Loucy (cell line): ENCODE measurements at regions not wholly inside any gene's neighbourhood (a gene's known extent, or its start where the extent isn't known, plus 50 kb on each side); places are given as distances from the start of the nearest gene placed in this dataset.

Source experiments
- H2AFZ ChIP-seq: fragments of 200-600 bp; sonication (generic); 2 replicates; pipeline ENCODE4 v1.6.0; 2016; ENCODE audit warnings: antibody characterized with exemption, mild to moderate bottlenecking, low read length, moderate library complexity
- H3F3A ChIP-seq: fragments of 200-600 bp; 2 replicates; pipeline ENCODE4 v1.6.0; 2016; ENCODE audit warnings: antibody characterized with exemption, low read depth, mild to moderate bottlenecking
- H3K27me3 ChIP-seq: fragments of 200-600 bp; sonication (generic); 2 replicates; pipeline ENCODE4 v1.6.1; 2014; ENCODE audit warnings: low read length, mild to moderate bottlenecking; ENCODE audit not compliant: insufficient read depth, poor library complexity, severe bottlenecking
- H3K36me3 ChIP-seq: fragments of 200-600 bp; sonication (generic); 2 replicates; pipeline ENCODE4 v1.6.1; 2016; ENCODE audit warnings: low read length; ENCODE audit not compliant: insufficient read depth
- H3K4me1 ChIP-seq: fragments of 200-600 bp; sonication (generic); 2 replicates; pipeline ENCODE4 v1.5.1; 2014; ENCODE audit warnings: low read length, mild to moderate bottlenecking; ENCODE audit not compliant: insufficient read depth, poor library complexity, severe bottlenecking
- H3K4me2 ChIP-seq: fragments of 200-600 bp; sonication (generic); 2 replicates; pipeline ENCODE4 v1.6.0; 2014; ENCODE audit warnings: antibody characterized with exemption, low read length, low read depth, mild to moderate bottlenecking; ENCODE audit not compliant: poor library complexity, severe bottlenecking
- H3K4me3 ChIP-seq: fragments of 200-600 bp; sonication (generic); 2 replicates; pipeline ENCODE4 v1.5.1; 2014; ENCODE audit warnings: low read length, mild to moderate bottlenecking, mixed read lengths; ENCODE audit not compliant: poor library complexity, severe bottlenecking
- H3K79me2 ChIP-seq: fragments of 200-600 bp; sonication (generic); 2 replicates; pipeline ENCODE4 v1.6.1; 2014; ENCODE audit warnings: low read length; ENCODE audit not compliant: insufficient read depth
- H3K9ac ChIP-seq: fragments of 200-600 bp; sonication (generic); 2 replicates; pipeline ENCODE4 v1.6.0; 2014; ENCODE audit warnings: mild to moderate bottlenecking, low read depth, low read length, moderate library complexity; ENCODE audit not compliant: poor library complexity, severe bottlenecking
- H3K9me2 ChIP-seq: fragments of 200-600 bp; sonication (generic); replicated peaks from 2 replicates; pipeline ENCODE4 v1.6.1; 2016; ENCODE audit warnings: low read depth, low read length, mixed read lengths
- H3K9me3 ChIP-seq: fragments of 200-600 bp; sonication (generic); 2 replicates; pipeline ENCODE4 v1.6.1; 2014; ENCODE audit warnings: mild to moderate bottlenecking, antibody characterized with exemption, low read length, low read depth; ENCODE audit not compliant: insufficient read depth
- H4K20me1 ChIP-seq: fragments of 200-600 bp; sonication (generic); 2 replicates; pipeline ENCODE4 v1.6.0; 2014; ENCODE audit warnings: antibody characterized with exemption, low read length, mild to moderate bottlenecking; ENCODE audit not compliant: insufficient read depth, poor library complexity, severe bottlenecking
- CTCF ChIP-seq: fragments of 200-600 bp; sonication (generic); conservative IDR thresholded peaks from 2 replicates; pipeline ENCODE4 v1.5.1; 2014; ENCODE audit warnings: mild to moderate bottlenecking, antibody characterized with exemption, low read length
- EZH2phosphoT487 ChIP-seq: fragments of 200-600 bp; IDR thresholded peaks from 2 replicates; pipeline ENCODE4 v1.6.1; 2018; ENCODE audit warnings: antibody characterized with exemption, mild to moderate bottlenecking, moderate library complexity, borderline replicate concordance

- Histone ChIP-seq H2AFZ (no peak overlapping the region), H3K4me1 (no peaks in the 10 kb centered on the region), H3K79me2 (no peaks in the 10 kb centered on the region), H3F3A (no peaks in the 10 kb centered on the region), H4K20me1 (no peaks in the 10 kb centered on the region), H3K9me2 (no peaks in the 10 kb centered on the region), H3K9ac (no peak overlapping the region), H3K36me3 (no peaks in the 10 kb centered on the region), H3K4me2 (no peak overlapping the region), H3K4me3 (no peak overlapping the region), H3K9me3 (no peaks in the 10 kb centered on the region; the same call in 1 of the 2 replicates), H3K27me3 (no peaks in the 10 kb centered on the region)
- no peak for TF ChIP-seq EZH2phosphoT487
- no peak for TF ChIP-seq CTCF
Observed at GRCh38 chr5:7246287-7246686, 149.7 kb upstream of the ADCY2 start.

GRCh38 chr5:7250004-7250403 lies 145.9 kb upstream of the ADCY2 start:
- Histone ChIP-seq H3K4me1 (no peaks in the 10 kb centered on the region), H3K36me3 (no peaks in the 10 kb centered on the region), H3K9ac (no peak overlapping the region), H3F3A (no peaks in the 10 kb centered on the region), H3K4me2 (no peak overlapping the region), H3K4me3 (no peak overlapping the region), H3K79me2 (no peaks in the 10 kb centered on the region), H3K9me3 (no peaks in the 10 kb centered on the region), H3K27me3 (no peaks in the 10 kb centered on the region), H2AFZ (no peak overlapping the region), H3K9me2 (no peaks in the 10 kb centered on the region), H4K20me1 (no peaks in the 10 kb centered on the region)
- TF ChIP-seq CTCF (no peak), EZH2phosphoT487 (no peak)

- H4K20me1 ChIP-seq, result no peaks in the 10 kb centered on the region
- H3K9me2 ChIP-seq, result no peaks in the 10 kb centered on the region
- H3K4me3 ChIP-seq, result no peak overlapping the region
- no peaks in the 10 kb centered on the region for H3F3A ChIP-seq
- no peak overlapping the region for H3K9ac ChIP-seq
- no peaks in the 10 kb centered on the region for H3K36me3 ChIP-seq
- H3K79me2 ChIP-seq, result no peaks in the 10 kb centered on the region
- H3K27me3 ChIP-seq, result no peaks in the 10 kb centered on the region
- no peak for TF ChIP-seq EZH2phosphoT487
- no peak for TF ChIP-seq CTCF
- H3K9me3 ChIP-seq, result no peaks in the 10 kb centered on the region
- H3K4me2 ChIP-seq, result no peak overlapping the region
- no peaks in the 10 kb centered on the region for H3K4me1 ChIP-seq
- no peak overlapping the region for H2AFZ ChIP-seq
Observed at GRCh38 chr5:7250611-7251010, 145.3 kb upstream of the ADCY2 start.
